ENCODE measurements at regions not wholly inside any gene's neighbourhood (a gene's known extent, or its start where the extent isn't known, plus 50 kb on each side); places are given as distances from the start of the nearest gene placed in this dataset.

GRCh38 chr21:32949701-32950100 is 76.0 kb upstream of the OLIG2 start:
- no peaks in the 10 kb centered on the region for H3K36me3 Mint-ChIP-seq (ENCODE audit: low read depth)
- no peaks in the 10 kb centered on the region for H3K4me1 Mint-ChIP-seq (ENCODE audit: low read depth)
- no peak overlapping the region for H3K27ac Mint-ChIP-seq
- H3K4me3 Mint-ChIP-seq = no peak overlapping the region
- TF ChIP-seq, protein P1, sequence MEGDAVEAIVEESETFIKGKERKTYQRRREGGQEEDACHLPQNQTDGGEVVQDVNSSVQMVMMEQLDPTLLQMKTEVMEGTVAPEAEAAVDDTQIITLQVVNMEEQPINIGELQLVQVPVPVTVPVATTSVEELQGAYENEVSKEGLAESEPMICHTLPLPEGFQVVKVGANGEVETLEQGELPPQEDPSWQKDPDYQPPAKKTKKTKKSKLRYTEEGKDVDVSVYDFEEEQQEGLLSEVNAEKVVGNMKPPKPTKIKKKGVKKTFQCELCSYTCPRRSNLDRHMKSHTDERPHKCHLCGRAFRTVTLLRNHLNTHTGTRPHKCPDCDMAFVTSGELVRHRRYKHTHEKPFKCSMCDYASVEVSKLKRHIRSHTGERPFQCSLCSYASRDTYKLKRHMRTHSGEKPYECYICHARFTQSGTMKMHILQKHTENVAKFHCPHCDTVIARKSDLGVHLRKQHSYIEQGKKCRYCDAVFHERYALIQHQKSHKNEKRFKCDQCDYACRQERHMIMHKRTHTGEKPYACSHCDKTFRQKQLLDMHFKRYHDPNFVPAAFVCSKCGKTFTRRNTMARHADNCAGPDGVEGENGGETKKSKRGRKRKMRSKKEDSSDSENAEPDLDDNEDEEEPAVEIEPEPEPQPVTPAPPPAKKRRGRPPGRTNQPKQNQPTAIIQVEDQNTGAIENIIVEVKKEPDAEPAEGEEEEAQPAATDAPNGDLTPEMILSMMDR (IDR thresholded peaks at IDR 0.05) = no peak
- no peak for DNase-seq
- H3K27me3 Mint-ChIP-seq (ENCODE audit: insufficient read depth) = peaks cover 23% of the 10 kb centered on the region
- no peaks in the 10 kb centered on the region for H3K9me3 Mint-ChIP-seq

- H3K27ac Mint-ChIP-seq = no peak overlapping the region
- no peak for DNase-seq
- H3K4me1 Mint-ChIP-seq (ENCODE audit: low read depth) = no peaks in the 10 kb centered on the region
- peaks cover 29% of the 10 kb centered on the region for H3K27me3 Mint-ChIP-seq (ENCODE audit: insufficient read depth)
- TF ChIP-seq, protein P1 (IDR thresholded peaks at IDR 0.05) = no peak
- H3K36me3 Mint-ChIP-seq (ENCODE audit: low read depth) = no peaks in the 10 kb centered on the region
- H3K9me3 Mint-ChIP-seq = no peaks in the 10 kb centered on the region
- no peak overlapping the region for H3K4me3 Mint-ChIP-seq
Observed at GRCh38 chr21:32951041-32951440, 74.7 kb upstream of the OLIG2 start.

GRCh38 chr21:32954353-32954752 is 71.4 kb upstream of the OLIG2 start:
- no peaks in the 10 kb centered on the region for H3K4me1 Mint-ChIP-seq (ENCODE audit: low read depth)
- DNase-seq = no peak
- H3K36me3 Mint-ChIP-seq (ENCODE audit: low read depth) = no peaks in the 10 kb centered on the region
- peaks cover 37% of the 10 kb centered on the region for H3K27me3 Mint-ChIP-seq (ENCODE audit: insufficient read depth)
- no peak overlapping the region for H3K4me3 Mint-ChIP-seq
- TF ChIP-seq, protein P1 (IDR thresholded peaks at IDR 0.05) = no peak
- H3K9me3 Mint-ChIP-seq = no peaks in the 10 kb centered on the region
- no peak overlapping the region for H3K27ac Mint-ChIP-seq

DNA sequence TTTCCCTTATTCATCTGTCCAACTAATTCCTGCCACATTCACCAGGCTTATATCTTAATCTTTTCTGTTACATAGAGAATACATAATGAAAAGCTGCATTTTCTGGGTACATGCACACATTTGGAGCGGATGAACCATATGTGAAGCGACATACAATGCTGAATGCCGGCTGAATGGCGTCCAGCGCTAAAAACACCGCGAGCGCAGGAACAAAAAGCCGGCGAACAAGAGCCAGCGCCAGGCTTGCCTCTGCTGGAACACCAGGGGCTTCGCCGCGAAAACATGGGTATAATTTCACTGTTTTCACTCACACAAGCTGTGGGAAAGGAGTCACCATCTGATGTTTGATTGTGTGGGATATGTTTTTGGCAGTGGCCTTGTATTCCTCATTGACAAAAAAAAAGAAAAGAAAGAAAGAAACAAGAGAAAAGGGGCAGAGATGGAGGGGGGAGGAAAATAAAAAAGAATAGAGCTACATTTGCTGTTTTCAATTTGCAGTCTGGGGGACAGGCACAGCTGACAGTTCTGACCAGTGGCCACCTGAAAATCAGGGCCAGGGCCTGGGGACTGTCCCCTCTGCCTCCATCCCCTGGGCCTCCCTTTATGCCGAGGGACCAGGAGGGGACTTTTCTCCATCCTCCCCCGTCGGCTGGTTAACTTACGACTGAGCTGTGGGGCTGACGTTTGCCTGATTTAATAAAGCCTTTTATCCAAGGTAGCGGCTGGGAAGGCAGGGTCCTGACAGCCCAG is 70.2 kb upstream of the OLIG2 start:
- TF ChIP-seq, protein P1 (IDR thresholded peaks at IDR 0.05) = no peak
- H3K4me3 Mint-ChIP-seq = no peak overlapping the region
- H3K27ac Mint-ChIP-seq = no peak overlapping the region
- H3K4me1 Mint-ChIP-seq (ENCODE audit: low read depth) = no peaks in the 10 kb centered on the region
- H3K9me3 Mint-ChIP-seq = no peaks in the 10 kb centered on the region
- DNase-seq = no peak
- H3K27me3 Mint-ChIP-seq (ENCODE audit: insufficient read depth) = peaks cover 47% of the 10 kb centered on the region
- no peaks in the 10 kb centered on the region for H3K36me3 Mint-ChIP-seq (ENCODE audit: low read depth)

- Mint-ChIP-seq H3K9me3 (no peaks in the 10 kb centered on the region), H3K27ac (no peak overlapping the region), H3K4me3 (no peak overlapping the region), H3K27me3 (ENCODE audit: insufficient read depth) (peaks cover 47% of the 10 kb centered on the region), H3K36me3 (ENCODE audit: low read depth) (no peaks in the 10 kb centered on the region), H3K4me1 (ENCODE audit: low read depth) (no peaks in the 10 kb centered on the region)
- DNase-seq = no peak
- TF ChIP-seq, protein P1 (IDR thresholded peaks at IDR 0.05) = no peak
Observed at GRCh38 chr21:32956061-32956656, 69.6 kb upstream of the OLIG2 start.

Measured in HFFc6 (cell line).